Right lobe of liver (tissue), 6 donors: ENCODE measurements at regions not wholly inside any gene's neighbourhood (a gene's known extent, or its start where the extent isn't known, plus 50 kb on each side); places are given as distances from the start of the nearest gene placed in this dataset.

Source experiments
- ATAC-seq, 4 donors: fragments of 200-7000 bp; cut with Tn5 transposase; one replicate each; pipeline ENCODE4 v1.9.1; 2020; ENCODE audit warnings: mild to moderate bottlenecking in 4 of 4, moderate library complexity in 4 of 4
- DNase-seq, 3 donors: peaks; one replicate each; pipeline ENCODE4 v3.0.0-alpha.2; 2020
- H3K27ac ChIP-seq, 3 donors: fragments of 200-600 bp; one replicate each; pipeline ENCODE4 v1.8.0; 2022
- H3K27me3 ChIP-seq, 2 donors: fragments of 200-600 bp; one replicate each; pipeline ENCODE4 v1.8.0; 2022
- H3K36me3 ChIP-seq, 4 donors: fragments of 200-600 bp; sonication (generic) in 1 of 4; one replicate each; pipeline versions ENCODE4 v1.5.1 to v1.8.0; 2017 to 2022; ENCODE audit warnings: control low read depth in 1 of 4
- H3K4me1 ChIP-seq, 4 donors: fragments of 200-600 bp; sonication (generic) in 1 of 4; one replicate each; pipeline versions ENCODE4 v1.5.1 to v1.8.0; 2017 to 2022; ENCODE audit warnings: control low read depth in 1 of 4
- H3K4me3 ChIP-seq, 3 donors: fragments of 200-600 bp; one replicate each; pipeline ENCODE4 v1.8.0; 2022
- H3K9me3 ChIP-seq, 4 donors: fragments of 200-600 bp; sonication (generic) in 1 of 4; one replicate each; pipeline versions ENCODE4 v1.5.1 to v1.8.0; 2017 to 2022; ENCODE audit warnings: control low read depth in 1 of 4
- POLR2A ChIP-seq: fragments of 450-650 bp; IDR thresholded peaks from one replicate; pipeline ENCODE4 v1.6.1; 2017; ENCODE audit warnings: antibody characterized with exemption, mild to moderate bottlenecking
- WGBS: methylation state at CpG from one replicate; pipeline ENCODE4 v1.1.6; 2018; ENCODE audit warnings: low coverage, low lambda C conversion rate; ENCODE audit not compliant: insufficient coverage; ENCODE audit errors: missing lambda C conversion rate; 5-methylcytosine and 5-hydroxymethylcytosine counted together
- intact Hi-C, 2 donors: fragments of 100-400 bp; cut with DNase I; formaldehyde crosslinking; loops; one replicate each; pipeline versions ENCODE4 v1.11.2 to v1.14.1; 2022
- TF ChIP-seq, protein P1 (sequence below), 4 donors: fragments of 200-600 bp in 3 of 4; fragments of 450-650 bp in 1 of 4; IDR thresholded peaks; one replicate each; pipeline versions ENCODE4 v1.5.1 to v1.8.0; 2016 to 2022; ENCODE audit warnings: antibody characterized with exemption in 4 of 4, mild to moderate bottlenecking in 2 of 4
- donor health status: DM: no; HTN: yes; CAD: no.
- donor health status: DM: no; HTN: no; CAD: no.
- donor health status: DM: no; HTN: no; CAD: no.
- donor health status: DM: no; HTN: yes; CAD: no.
- donor health status: DM: no; HTN: yes; CAD: no.

DNA sequence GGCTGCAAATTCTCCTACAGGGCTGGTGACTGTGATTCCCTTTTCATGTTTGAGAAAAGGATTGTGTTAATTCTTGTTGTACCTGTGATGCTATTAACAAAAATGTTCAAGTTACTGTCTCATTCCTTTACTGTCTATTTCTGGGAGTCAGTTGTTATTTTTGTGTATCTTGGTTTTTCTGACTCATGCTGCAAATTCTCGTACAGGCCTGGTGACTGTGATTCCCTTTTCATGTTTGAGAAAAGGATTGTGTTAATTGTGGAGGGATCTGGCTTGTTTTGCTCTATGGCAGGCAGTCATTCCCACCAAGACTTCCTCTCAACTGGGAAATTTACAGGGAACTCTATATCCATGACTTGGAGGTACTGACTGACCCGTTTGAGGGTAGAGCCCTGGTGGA lies 693.4 kb upstream of the INTU start:
- no peak for DNase-seq
- TF ChIP-seq, protein P1, sequence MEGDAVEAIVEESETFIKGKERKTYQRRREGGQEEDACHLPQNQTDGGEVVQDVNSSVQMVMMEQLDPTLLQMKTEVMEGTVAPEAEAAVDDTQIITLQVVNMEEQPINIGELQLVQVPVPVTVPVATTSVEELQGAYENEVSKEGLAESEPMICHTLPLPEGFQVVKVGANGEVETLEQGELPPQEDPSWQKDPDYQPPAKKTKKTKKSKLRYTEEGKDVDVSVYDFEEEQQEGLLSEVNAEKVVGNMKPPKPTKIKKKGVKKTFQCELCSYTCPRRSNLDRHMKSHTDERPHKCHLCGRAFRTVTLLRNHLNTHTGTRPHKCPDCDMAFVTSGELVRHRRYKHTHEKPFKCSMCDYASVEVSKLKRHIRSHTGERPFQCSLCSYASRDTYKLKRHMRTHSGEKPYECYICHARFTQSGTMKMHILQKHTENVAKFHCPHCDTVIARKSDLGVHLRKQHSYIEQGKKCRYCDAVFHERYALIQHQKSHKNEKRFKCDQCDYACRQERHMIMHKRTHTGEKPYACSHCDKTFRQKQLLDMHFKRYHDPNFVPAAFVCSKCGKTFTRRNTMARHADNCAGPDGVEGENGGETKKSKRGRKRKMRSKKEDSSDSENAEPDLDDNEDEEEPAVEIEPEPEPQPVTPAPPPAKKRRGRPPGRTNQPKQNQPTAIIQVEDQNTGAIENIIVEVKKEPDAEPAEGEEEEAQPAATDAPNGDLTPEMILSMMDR (IDR thresholded peaks at IDR 0.05), result no peak
- no peak for TF ChIP-seq POLR2A
- intact Hi-C loops, result no loop called here
- Histone ChIP-seq H3K4me3 (no peak overlapping the region), H3K27ac (no peak overlapping the region), H3K36me3 (no peaks in the 10 kb centered on the region), H3K9me3 (no peaks in the 10 kb centered on the region), H3K27me3 (no peaks in the 10 kb centered on the region), H3K4me1 (no peaks in the 10 kb centered on the region)
- ATAC-seq, result no peak
- WGBS, result 11% methylated on average over 2 of the region's 2 CpGs

DNA sequence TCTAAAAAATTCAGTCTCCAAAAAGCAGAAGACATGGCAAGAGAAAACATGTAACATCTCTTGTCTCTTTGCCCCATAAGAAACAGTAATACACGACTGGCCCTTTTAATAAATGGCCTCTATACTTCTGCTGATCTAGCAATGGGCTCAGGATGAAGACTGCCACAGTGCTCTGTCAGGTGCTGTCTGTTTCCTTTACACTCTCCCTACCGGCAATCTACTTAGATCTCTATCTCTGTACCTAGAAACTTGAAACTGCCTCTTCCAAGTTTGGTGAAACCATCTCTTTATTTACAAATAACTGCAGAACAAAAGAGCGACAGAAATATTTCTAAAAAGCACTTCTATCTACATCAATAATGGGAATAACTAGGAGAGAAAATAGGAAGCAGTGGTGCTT lies 685.2 kb upstream of the INTU start:
- no peak overlapping the region for H3K27ac ChIP-seq
- TF ChIP-seq, protein P1 (IDR thresholded peaks at IDR 0.05), result no peak
- no peak for TF ChIP-seq POLR2A
- intact Hi-C loops, result no loop called here
- no peaks in the 10 kb centered on the region for H3K27me3 ChIP-seq
- no peak for DNase-seq
- H3K4me1 ChIP-seq, result no peaks in the 10 kb centered on the region
- 31% methylated on average over 3 of the region's 3 CpGs for WGBS
- no peaks in the 10 kb centered on the region for H3K9me3 ChIP-seq
- no peaks in the 10 kb centered on the region for H3K36me3 ChIP-seq
- no peak overlapping the region for H3K4me3 ChIP-seq
- no peak for ATAC-seq

DNA sequence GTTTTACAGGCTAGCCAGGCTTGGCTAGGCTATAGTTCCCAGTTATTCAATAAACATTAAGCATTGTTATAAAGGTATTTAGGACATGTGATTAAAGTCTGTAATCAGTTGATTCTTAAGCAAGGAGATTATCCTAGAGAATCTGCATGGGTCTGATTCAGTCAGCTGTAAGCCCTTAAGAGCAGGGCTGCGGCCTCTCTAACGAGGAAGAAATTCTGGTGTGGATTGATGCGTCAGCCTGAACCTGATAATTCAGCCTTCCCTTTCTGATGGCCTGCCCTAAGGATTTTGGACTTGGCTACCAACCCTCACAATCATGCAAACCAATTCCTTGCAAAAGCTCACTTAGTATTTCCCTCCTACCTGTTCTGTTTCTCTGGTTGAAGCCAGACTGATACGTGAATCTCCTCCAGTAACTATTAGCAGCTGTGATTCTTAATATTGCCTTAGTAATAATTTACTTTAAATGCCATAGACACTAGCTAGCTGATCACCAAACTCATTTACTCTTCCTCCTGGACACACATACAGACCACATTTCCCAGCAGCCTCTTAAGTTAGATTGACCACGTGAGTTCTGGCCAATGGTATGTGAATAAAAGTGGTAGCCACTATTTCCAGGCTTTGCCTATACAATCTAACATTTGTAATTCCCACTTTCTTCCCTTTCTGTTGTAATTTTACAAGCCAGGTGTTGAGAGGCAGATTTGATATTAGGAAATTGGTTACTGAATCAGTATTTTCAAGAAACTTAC lies 678.0 kb upstream of the INTU start:
- intact Hi-C loops, result no loop called here
- TF ChIP-seq POLR2A, result no peak
- TF ChIP-seq, protein P1 (IDR thresholded peaks at IDR 0.05), result no peak
- WGBS, result 75% methylated on average over 5 of the region's 5 CpGs
- H3K4me1 ChIP-seq, result no peaks in the 10 kb centered on the region
- H3K9me3 ChIP-seq, result no peaks in the 10 kb centered on the region
- DNase-seq (no peak), ATAC-seq (no peak)
- no peak overlapping the region for H3K27ac ChIP-seq
- no peak overlapping the region for H3K4me3 ChIP-seq
- H3K27me3 ChIP-seq, result no peaks in the 10 kb centered on the region
- no peaks in the 10 kb centered on the region for H3K36me3 ChIP-seq

- Histone ChIP-seq H3K4me1 (no peaks in the 10 kb centered on the region), H3K27ac (no peak overlapping the region), H3K9me3 (no peaks in the 10 kb centered on the region), H3K36me3 (no peaks in the 10 kb centered on the region), H3K4me3 (no peak overlapping the region), H3K27me3 (no peaks in the 10 kb centered on the region)
- peak in 1 of 3 donors; percentile 14 for DNase-seq
- 61% methylated on average over 8 of the region's 21 CpGs for WGBS
- ATAC-seq, result no peak
- no peak for TF ChIP-seq POLR2A
- TF ChIP-seq, protein P1 (IDR thresholded peaks at IDR 0.05), result no peak
- intact Hi-C loops, result no loop called here
These were observed 677.2 kb upstream of the INTU start for GRCh38 chr4:126955292-126956183.
